Right lung (tissue), 2 donors: ENCODE measurements at regions not wholly inside any gene's neighbourhood (a gene's known extent, or its start where the extent isn't known, plus 50 kb on each side); places are given as distances from the start of the nearest gene placed in this dataset.
"Not testable (repeated sequence)": the region's sequence is repeated elsewhere in the genome, so short reads cannot be mapped to it uniquely, and the experiment has no call there.

Experiments used
- DNase-seq, 2 donors: peaks; one replicate each; pipeline ENCODE4 v3.0.0-alpha.2; 2013

- DNase-seq = no peak
Measured at GRCh38 chr7:17558135-17558534, 259.7 kb downstream of the AHR start.

- no peak for DNase-seq
Measured at GRCh38 chr7:17558558-17559332, 260.3 kb downstream of the AHR start.

- DNase-seq = no peak
Measured at GRCh38 chr7:17559388-17559787, 260.9 kb downstream of the AHR start.

DNA sequence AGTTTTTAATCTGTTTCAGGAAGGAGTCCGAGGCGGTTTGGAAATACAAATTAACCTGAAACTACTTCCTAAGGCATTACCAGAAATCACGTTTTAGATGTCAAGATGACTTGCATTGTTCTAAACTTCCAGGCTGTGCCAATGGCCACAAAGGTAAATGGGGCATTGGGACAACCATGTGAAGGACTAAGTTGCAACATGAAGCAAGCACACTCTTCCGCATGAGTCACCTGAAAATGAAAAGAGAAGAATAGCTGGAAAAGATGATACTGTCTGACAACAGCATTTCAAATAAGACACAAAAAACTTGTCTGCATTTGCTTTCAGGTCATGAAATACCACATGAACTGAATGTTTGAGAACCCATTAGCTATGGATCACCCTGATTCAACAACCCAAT is 262.1 kb downstream of the AHR start:
- no peak for DNase-seq

DNA sequence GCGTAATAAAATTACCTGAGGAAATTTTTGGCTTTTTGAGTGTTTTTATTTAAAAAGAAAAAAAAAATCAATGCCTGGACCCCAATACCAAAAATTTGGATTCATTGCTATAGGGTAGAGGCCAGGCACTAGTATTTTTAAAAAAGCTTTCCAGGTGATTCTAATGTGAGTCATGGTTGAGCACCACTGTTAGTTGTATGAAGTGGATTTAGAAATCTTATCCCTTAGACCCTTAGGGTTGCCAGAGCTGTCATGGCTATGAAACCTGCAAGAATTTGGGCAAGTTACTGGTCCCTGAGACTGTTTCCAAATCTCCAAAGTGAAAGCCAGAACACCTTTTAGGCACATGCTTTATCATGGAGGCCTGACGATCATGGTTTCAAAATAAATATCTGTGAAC is 262.5 kb downstream of the AHR start:
- no peak for DNase-seq

DNA sequence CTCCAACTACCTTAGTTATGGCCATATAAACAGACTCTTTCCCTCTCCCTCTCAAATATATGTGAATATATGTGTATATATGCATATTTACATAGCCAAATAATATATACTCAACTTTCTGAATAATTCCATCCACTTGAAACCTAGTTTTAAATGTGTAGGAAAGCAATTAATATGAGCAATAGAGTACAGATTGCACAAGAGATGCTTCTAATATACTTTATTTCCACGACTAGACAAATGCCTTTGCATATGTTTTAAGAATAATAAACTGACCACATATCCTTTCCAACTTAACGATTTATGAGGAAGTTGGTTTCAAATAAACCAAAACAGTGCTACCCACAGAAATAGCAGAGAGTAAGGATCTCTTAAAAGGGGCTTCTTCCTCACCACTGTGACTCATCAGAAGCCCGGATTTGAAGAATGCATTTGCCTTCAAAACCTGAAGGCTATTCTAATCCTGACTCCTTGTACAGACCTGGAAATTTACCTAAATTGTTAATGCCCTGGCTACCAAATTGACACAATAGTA is 266.3 kb downstream of the AHR start:
- no peak for DNase-seq

DNA sequence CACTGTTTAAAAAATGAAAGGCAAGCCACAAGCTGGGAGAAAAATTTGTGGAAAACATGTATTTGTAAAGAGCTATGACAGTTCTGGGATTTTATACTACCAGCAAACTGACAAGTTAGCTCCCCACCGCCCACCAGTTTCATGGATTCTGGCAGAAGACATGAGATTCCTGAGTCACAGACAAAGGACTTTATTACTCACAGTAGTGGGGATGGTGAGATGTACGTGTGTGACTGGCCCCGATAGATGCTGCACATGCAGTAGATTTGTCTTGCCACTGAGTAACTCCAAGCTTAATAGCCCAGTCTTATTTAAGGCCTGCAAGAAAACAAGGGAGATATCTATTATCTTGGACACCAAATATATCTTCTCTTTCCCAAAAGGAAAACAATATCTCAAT is 281.7 kb downstream of the AHR start:
- DNase-seq = no peak

DNA sequence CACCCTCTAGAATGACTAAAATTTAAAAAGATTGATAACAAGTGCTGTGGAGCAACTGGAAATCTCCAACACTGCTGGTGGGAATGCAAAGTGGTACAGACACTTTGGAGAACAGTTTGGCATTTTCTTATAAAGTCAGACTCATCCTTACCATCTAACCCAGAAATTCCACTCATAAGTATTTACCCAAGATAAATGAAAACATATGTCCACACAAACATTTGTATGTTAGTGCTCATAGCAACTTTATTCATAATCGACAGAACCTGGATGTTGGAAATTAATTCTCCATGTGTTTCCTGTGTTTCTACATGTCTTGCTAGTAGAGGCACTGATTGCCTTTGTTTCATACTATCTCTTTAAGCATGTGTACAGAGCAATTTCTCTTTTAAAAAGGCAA is 282.4 kb downstream of the AHR start:
- no peak for DNase-seq

DNA sequence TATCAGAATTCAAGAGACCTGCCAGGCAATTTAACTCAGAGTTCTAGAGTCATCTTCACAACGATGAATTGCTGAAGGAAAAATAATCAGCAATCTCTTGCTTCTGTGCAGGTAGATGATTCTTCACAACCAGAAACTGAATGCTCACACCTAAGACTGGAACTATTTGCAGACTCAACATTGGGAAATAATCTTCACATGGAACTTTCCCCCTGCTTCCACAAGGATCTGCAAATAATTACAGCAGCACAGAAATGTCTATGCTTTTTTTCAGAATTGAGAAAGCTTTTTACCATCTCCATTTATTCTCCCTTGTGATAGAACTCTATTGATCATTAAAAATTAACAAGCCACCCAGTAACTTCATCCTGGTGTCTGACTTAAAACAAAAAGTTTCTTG is 282.8 kb downstream of the AHR start:
- DNase-seq = no peak

GRCh38 chr7:17582696-17583095 is 284.2 kb downstream of the AHR start:
- DNase-seq = not testable (repeated sequence)

- DNase-seq = no peak
Measured at GRCh38 chr7:17583786-17584185, 285.3 kb downstream of the AHR start.

- DNase-seq = no peak
Measured at GRCh38 chr7:17584822-17585221, 286.4 kb downstream of the AHR start.

DNA sequence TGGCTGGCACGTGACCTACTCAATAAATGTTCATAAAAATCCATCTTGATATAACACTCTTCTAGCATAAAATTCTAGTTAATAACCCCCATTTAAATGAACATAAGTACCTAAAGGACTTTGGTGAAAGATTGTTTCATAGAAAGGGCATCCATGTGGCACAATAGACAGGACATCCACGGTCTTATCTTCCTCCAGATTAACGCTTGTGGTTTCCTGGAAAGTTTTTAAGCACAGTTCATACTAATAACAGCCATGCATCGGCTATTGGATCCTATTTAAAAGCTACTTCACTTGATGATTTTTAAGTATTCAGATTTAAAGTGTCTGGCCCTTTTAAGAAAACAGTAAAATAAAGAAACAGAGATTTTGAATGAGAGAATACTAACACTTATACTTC is 288.3 kb downstream of the AHR start:
- DNase-seq = no peak

DNA sequence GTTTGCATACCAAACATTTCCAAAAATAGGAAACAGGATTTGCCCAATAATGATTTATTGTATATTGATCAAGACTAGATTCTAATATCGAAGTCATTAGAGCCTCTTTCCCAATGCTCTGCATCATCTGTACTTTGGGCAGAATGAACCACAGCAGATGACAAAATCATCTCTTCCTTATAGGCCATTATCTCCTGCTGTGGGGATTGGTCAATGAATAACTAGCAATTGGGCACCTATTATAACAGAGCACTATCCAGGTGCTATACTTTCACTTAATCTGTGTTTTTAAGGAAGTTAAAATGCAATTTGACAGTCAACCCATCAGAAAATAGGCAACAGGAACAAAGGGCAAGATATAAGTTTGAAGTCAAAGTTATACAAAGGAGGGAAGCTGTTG is 290.3 kb downstream of the AHR start:
- DNase-seq = no peak

DNA sequence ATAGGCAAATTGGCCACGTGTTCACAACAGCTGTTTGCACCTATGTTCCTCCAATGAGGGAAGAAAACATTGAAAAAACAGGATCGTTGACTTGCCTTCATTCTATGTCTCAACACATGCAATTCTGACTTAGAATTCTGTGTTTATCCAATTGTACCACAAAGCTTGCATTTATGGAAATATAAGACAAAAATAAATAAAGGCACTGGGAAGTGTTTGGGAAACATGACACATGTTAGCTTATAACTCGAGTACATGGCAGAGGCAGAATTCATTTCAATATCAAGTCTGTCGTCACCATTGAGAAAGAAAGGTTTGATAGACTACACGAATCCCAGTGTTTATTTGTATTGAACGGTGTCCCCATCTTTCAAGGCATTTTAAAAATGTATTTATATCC is 291.2 kb downstream of the AHR start:
- peak; percentile 16 to 17 for DNase-seq

GRCh38 chr7:17590221-17590620 is 291.8 kb downstream of the AHR start:
- DNase-seq = no peak

DNA sequence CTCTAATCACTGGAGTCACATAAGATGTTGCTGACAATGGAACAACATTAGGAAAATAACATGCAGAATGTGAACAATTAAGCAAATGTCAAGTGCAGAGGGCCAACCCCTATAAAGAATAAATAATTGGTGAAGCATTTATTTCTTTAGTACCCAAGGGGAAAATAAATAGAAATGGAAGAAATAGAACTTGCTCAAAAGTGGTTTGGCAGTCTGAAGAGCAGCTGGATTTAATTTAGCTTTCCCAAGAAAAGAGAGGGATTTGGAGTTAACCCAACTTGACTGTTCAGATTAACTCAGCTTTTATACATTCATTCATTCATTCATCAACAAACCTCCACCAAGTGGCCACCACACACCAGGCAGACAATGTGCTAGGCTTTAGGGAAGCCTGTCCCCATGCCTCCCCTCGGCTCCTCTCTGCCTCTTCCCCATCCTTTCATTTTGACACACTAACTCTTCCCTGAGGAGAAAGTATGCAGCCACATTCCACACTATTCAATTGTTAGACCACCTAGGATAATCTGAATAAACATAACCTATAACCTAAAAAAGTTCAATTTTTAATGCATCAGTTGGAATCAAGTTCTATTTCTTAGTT is 295.5 kb downstream of the AHR start:
- DNase-seq = no peak

DNA sequence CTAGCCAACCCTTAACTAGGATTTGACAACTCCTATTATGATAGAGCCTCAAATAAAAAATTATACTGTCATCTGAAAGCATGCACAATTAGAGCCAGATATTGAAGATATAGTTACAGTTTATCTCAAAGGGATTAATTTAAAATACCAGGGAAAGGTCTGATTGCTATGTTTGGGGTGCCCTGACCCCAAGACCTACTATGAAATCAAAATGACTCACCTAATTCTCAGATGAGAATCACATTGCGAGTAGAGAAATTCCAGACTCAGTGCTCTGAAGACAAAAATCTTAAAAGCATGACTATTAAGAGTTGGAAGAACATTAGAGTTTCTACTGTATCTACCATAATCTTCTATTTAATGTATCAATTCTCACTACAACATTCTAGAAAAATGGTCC is 297.1 kb downstream of the AHR start:
- DNase-seq = no peak

GRCh38 chr7:17598305-17598704 is 299.9 kb downstream of the AHR start:
- no peak for DNase-seq

DNA sequence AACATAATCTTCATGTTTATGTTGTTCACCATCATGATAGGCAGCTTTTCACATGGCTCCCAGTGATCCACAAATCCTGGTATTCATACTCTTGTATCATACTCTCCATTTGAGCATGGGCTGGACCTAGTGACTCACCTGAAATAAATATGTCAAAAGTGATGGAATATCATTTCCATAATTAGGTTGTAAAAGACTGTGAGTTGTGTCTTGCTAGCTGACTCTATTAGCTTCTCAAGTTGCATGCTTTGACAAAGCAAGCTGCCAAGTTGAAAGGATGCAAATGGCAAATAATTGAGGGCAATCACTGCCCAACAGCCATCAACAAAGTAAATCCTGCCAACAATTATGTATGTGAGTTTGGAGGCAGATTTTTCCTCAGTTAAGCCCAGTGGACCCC is 300.4 kb downstream of the AHR start:
- no peak for DNase-seq

GRCh38 chr7:17599733-17600339 is 301.4 kb downstream of the AHR start:
- DNase-seq = no peak

DNA sequence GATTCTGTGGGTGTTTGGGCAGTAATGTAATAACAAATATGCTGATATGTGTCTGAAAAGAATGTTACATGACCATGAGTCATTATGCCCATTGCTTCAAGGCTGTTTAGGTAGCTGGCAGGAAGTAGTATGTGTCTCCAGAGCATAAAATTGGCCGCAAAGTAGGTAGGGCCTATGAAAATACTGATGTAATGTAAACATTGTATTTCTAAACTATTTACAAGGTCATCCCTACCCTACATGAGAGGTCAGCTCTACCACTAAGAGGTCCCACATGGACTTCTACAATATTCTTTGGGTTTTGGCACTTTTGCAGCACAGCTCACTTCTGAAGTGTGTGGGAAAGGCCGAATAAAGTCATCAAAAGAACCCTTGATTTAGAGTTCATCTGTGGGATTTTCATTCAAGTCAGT is 301.9 kb downstream of the AHR start:
- DNase-seq = no peak

DNA sequence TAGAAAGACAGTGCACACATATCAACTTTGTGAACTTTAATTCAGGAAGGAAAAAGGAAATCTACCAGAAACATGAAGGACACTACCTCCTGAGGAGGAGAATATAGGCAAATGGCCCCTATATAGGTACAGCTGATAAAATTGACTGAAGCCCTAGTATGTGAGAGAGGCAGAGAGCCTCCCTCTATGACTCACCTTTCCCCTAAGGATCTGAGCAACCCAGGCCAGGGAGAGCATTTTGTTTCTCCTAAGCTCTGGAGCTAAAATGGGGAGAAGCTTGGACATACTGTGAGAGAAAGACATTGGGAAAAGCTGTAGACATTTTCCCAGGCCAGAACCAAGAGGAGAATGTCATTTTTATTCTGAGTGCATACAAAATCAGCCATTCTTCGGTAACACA is 303.5 kb downstream of the AHR start:
- no peak for DNase-seq
